Uterus (tissue), 3 donors: ENCODE measurements at regions not wholly inside any gene's neighbourhood (a gene's known extent, or its start where the extent isn't known, plus 50 kb on each side); places are given as distances from the start of the nearest gene placed in this dataset.

Experiments
- DNase-seq, 2 donors: peaks; one replicate each; pipeline ENCODE4 v3.0.0-alpha.2; 2019 to 2020
- H3K27ac ChIP-seq, 2 donors: fragments of 200-600 bp; sonication (generic); 1 replicate in 1 of 2; 2 replicates in 1 of 2; pipeline ENCODE4 v1.5.1; 2016 to 2018
- H3K27me3 ChIP-seq, 2 donors: fragments of 200-600 bp; sonication (generic); one replicate each; pipeline ENCODE4 v1.5.1; 2018 to 2019; ENCODE audit warnings: control low read depth in 1 of 2
- H3K36me3 ChIP-seq, 2 donors: fragments of 200-600 bp; sonication (generic); one replicate each; pipeline ENCODE4 v1.5.1; 2019; ENCODE audit warnings: control low read depth in 1 of 2
- H3K4me1 ChIP-seq, 2 donors: fragments of 200-600 bp; sonication (generic); one replicate each; pipeline ENCODE4 v1.5.1; 2018 to 2019; ENCODE audit warnings: control low read depth in 1 of 2
- H3K4me3 ChIP-seq, 2 donors: fragments of 200-600 bp; sonication (generic); 1 replicate in 1 of 2; 2 replicates in 1 of 2; pipeline ENCODE4 v1.5.1; 2018 to 2019; ENCODE audit warnings: mild to moderate bottlenecking in 1 of 2
- H3K9me3 ChIP-seq, 2 donors: fragments of 200-600 bp; sonication (generic); one replicate each; pipeline ENCODE4 v1.5.1; 2019; ENCODE audit warnings: control low read depth in 1 of 2
- POLR2A ChIP-seq, 2 donors: fragments of 450-650 bp; IDR thresholded peaks; one replicate each; pipeline ENCODE4 v1.6.1; 2016; ENCODE audit warnings: antibody characterized with exemption in 2 of 2, mild to moderate bottlenecking in 1 of 2, moderate library complexity in 1 of 2
- intact Hi-C: fragments of 100-400 bp; cut with DNase I; formaldehyde crosslinking; loops from one replicate; pipeline ENCODE4 v1.15.1; 2023; ENCODE audit warnings: low total_unique reads
- TF ChIP-seq, protein P1 (sequence below), 4 experiments: fragments of 200-600 bp in 2 of 4; fragments of 450-650 bp in 2 of 4; sonication (generic) in 2 of 4; IDR thresholded peaks; one replicate each; pipeline ENCODE4 v1.5.1; 2016 to 2019; ENCODE audit warnings: antibody characterized with exemption in 4 of 4, mild to moderate bottlenecking in 2 of 4, moderate library complexity in 1 of 4
- donor health status: DM: yes; HTN: yes; CAD: no.

DNA sequence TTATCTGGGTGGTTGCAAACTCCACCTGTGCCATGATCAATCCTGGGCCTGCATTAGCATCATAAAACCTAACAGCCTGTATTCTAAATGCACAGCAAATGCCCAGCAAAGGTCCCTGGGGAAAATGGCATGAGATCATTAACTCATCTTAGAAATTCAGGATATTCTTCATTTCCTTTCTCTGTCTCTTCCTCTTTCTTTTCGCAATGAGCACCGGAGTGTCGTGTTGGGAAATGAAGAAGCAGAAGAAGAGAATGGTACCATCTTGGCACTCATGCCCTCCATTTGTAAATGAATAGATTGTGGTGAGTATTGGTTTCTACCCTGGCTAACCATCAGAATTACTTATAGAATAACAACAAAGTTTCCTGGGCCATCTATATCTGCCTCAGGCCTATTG, 193.6 kb downstream of the GALC start:
- no peaks in the 10 kb centered on the region for H3K27me3 ChIP-seq
- H3K27ac ChIP-seq, result no peak overlapping the region
- intact Hi-C loops, result no loop called here
- no peak for TF ChIP-seq POLR2A (IDR thresholded peaks at IDR 0.05)
- H3K4me1 ChIP-seq, result no peaks in the 10 kb centered on the region
- no peaks in the 10 kb centered on the region for H3K36me3 ChIP-seq
- no peak overlapping the region for H3K4me3 ChIP-seq
- no peak for DNase-seq
- no peaks in the 10 kb centered on the region for H3K9me3 ChIP-seq

GRCh38 chr14:87797001-87797400, 196.0 kb downstream of the GALC start:
- H3K9me3 ChIP-seq, result no peaks in the 10 kb centered on the region
- intact Hi-C loops, result no loop called here
- no peak for TF ChIP-seq POLR2A (IDR thresholded peaks at IDR 0.05)
- TF ChIP-seq, protein P1, sequence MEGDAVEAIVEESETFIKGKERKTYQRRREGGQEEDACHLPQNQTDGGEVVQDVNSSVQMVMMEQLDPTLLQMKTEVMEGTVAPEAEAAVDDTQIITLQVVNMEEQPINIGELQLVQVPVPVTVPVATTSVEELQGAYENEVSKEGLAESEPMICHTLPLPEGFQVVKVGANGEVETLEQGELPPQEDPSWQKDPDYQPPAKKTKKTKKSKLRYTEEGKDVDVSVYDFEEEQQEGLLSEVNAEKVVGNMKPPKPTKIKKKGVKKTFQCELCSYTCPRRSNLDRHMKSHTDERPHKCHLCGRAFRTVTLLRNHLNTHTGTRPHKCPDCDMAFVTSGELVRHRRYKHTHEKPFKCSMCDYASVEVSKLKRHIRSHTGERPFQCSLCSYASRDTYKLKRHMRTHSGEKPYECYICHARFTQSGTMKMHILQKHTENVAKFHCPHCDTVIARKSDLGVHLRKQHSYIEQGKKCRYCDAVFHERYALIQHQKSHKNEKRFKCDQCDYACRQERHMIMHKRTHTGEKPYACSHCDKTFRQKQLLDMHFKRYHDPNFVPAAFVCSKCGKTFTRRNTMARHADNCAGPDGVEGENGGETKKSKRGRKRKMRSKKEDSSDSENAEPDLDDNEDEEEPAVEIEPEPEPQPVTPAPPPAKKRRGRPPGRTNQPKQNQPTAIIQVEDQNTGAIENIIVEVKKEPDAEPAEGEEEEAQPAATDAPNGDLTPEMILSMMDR (IDR thresholded peaks at IDR 0.05), result no peak
- DNase-seq, result no peak
- H3K27me3 ChIP-seq, result no peaks in the 10 kb centered on the region
- H3K36me3 ChIP-seq, result no peaks in the 10 kb centered on the region
- no peaks in the 10 kb centered on the region for H3K4me1 ChIP-seq
- H3K27ac ChIP-seq, result no peak overlapping the region
- H3K4me3 ChIP-seq, result no peak overlapping the region

DNA sequence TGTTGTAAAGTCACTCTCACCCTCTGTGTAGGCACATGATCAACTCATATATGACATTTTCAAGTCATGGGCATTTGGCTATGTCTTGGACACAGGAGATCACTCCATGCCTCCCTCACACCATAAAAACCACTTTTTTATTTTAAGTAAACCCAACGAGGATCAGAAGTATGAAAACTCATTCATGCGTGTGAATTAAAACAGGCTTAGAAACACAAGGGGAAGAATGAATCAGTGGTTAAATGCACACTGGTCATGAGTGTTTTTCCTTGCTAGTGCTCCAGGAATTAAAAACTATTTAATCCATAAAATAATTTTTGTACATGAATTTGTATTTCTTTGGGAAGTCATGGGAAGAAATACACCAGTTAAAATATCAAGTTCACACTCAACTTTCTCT, 198.4 kb downstream of the GALC start:
- intact Hi-C loops, result no loop called here
- TF ChIP-seq POLR2A (IDR thresholded peaks at IDR 0.05), result no peak
- TF ChIP-seq, protein P1 (IDR thresholded peaks at IDR 0.05), result no peak
- DNase-seq, result no peak
- no peaks in the 10 kb centered on the region for H3K9me3 ChIP-seq
- no peaks in the 10 kb centered on the region for H3K36me3 ChIP-seq
- no peaks in the 10 kb centered on the region for H3K4me1 ChIP-seq
- no peaks in the 10 kb centered on the region for H3K27me3 ChIP-seq
- H3K4me3 ChIP-seq, result no peak overlapping the region
- H3K27ac ChIP-seq, result no peak overlapping the region

DNA sequence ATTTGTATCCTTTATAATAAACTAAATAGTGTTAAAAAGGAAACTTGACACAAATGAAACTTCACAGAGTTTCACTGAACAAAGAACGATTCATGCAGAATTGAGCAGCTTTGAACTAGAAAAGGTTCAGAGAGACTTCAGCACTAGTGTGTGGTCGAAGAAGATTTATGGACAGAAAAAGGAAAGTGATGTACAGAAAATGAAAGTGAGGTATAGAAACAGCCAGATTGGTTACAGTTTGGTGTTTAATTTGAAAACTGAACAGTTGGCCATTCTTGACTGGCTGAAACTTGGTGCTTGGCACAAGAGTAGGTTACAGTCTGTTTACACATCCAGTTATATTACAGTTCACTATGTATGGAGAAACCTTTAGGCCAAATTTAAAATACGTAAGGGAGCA, 207.1 kb downstream of the GALC start:
- intact Hi-C loops, result no loop called here
- no peaks in the 10 kb centered on the region for H3K4me1 ChIP-seq
- H3K36me3 ChIP-seq, result no peaks in the 10 kb centered on the region
- H3K27me3 ChIP-seq, result no peaks in the 10 kb centered on the region
- no peak for DNase-seq
- no peaks in the 10 kb centered on the region for H3K9me3 ChIP-seq
- no peak overlapping the region for H3K4me3 ChIP-seq
- no peak overlapping the region for H3K27ac ChIP-seq
- no peak for TF ChIP-seq POLR2A (IDR thresholded peaks at IDR 0.05)
- TF ChIP-seq, protein P1 (IDR thresholded peaks at IDR 0.05), result no peak

DNA sequence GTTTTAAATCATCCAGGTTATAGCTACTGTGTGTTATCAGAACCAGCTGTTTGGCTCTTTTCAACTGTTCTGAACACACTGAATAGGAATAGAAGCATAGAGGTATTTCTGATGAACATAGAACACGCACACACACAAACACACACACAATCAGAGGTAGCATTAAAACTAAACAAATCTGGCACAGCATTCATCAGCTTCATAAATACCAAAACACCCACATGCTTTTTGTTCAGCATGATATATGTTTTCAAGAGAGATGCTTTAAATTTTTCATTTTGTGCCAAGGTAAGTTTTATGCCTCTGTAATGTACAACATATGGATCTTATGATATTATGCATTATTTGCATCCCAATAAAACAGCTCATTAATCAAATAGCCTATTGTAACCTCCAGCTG, 208.6 kb downstream of the GALC start:
- Histone ChIP-seq H3K4me3 (no peak overlapping the region), H3K27me3 (no peaks in the 10 kb centered on the region), H3K9me3 (no peaks in the 10 kb centered on the region), H3K27ac (no peak overlapping the region), H3K4me1 (no peaks in the 10 kb centered on the region), H3K36me3 (no peaks in the 10 kb centered on the region)
- TF ChIP-seq, protein P1 (IDR thresholded peaks at IDR 0.05), result no peak
- no peak for TF ChIP-seq POLR2A (IDR thresholded peaks at IDR 0.05)
- no peak for DNase-seq
- intact Hi-C loops, result no loop called here

DNA sequence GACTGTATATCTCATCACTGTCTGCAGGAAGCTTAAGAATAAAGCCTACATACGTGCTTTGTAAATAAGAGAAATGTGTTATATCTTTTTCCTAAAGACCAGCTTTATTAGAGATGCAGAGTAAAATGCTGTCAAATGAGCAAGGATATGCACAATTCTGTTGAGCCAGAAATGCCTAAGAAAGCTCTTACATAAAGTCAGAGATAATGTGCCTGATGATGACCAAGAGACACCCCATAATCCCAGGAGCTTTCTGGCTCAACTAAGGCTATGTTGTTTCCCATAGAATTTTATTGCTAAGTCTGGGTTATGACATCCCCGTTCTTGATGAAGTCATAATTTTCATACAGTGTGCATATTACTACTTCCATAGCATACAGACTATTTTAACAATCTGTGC, 209.9 kb downstream of the GALC start:
- no peak overlapping the region for H3K4me3 ChIP-seq
- no peak for DNase-seq
- no peaks in the 10 kb centered on the region for H3K36me3 ChIP-seq
- no peaks in the 10 kb centered on the region for H3K4me1 ChIP-seq
- intact Hi-C loops, result no loop called here
- no peaks in the 10 kb centered on the region for H3K27me3 ChIP-seq
- TF ChIP-seq, protein P1 (IDR thresholded peaks at IDR 0.05), result no peak
- TF ChIP-seq POLR2A (IDR thresholded peaks at IDR 0.05), result no peak
- H3K27ac ChIP-seq, result no peak overlapping the region
- no peaks in the 10 kb centered on the region for H3K9me3 ChIP-seq
